ENCODE measurements at regions not wholly inside any gene's neighbourhood (a gene's known extent, or its start where the extent isn't known, plus 50 kb on each side); places are given as distances from the start of the nearest gene placed in this dataset.
"Not testable (repeated sequence)": the region's sequence is repeated elsewhere in the genome, so short reads cannot be mapped to it uniquely, and the experiment has no call there.

DNA sequence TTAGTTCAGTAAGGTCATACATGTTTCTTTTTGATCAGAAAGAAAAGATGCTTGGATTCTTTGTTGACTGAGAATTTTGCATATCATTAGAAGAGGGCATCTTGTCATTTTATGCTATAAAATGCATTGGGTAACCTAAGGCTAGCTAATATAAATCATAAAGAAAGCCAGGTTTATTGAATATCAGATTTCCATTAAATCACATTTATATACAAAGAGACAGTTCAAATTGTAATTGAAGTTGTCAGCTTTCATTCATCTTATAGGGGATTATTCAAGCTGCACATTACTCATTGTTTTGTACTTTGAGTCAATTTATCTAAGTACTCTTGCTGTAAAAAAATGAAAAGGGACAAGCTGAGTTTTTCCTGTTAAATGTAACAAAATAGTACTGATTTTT lies 259.1 kb upstream of the CDH12 start:
- TF ChIP-seq, protein P1, sequence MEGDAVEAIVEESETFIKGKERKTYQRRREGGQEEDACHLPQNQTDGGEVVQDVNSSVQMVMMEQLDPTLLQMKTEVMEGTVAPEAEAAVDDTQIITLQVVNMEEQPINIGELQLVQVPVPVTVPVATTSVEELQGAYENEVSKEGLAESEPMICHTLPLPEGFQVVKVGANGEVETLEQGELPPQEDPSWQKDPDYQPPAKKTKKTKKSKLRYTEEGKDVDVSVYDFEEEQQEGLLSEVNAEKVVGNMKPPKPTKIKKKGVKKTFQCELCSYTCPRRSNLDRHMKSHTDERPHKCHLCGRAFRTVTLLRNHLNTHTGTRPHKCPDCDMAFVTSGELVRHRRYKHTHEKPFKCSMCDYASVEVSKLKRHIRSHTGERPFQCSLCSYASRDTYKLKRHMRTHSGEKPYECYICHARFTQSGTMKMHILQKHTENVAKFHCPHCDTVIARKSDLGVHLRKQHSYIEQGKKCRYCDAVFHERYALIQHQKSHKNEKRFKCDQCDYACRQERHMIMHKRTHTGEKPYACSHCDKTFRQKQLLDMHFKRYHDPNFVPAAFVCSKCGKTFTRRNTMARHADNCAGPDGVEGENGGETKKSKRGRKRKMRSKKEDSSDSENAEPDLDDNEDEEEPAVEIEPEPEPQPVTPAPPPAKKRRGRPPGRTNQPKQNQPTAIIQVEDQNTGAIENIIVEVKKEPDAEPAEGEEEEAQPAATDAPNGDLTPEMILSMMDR (conservative IDR thresholded peaks at IDR 0.05), result no peak
- no peak overlapping the region for H3K27ac ChIP-seq

DNA sequence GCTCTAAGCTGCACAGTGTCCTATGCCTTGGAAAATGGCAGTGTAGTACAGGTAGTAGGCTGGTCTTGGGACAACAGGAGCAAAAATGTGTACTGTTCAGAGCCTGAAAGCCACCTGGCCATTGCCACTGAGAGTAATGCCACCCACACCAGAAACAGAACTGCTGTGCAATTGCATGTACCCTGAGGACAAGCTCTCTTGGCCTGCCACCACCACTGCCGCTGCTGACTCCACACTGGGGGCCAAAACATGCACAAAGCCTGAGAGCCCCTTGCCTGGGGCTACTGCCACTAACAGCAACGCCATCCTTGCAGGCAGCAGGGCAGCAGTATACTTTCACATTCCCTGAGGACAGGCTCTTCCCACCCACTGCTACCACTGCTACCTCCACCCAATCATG lies 251.9 kb upstream of the CDH12 start:
- TF ChIP-seq, protein P1 (conservative IDR thresholded peaks at IDR 0.05), result no peak

DNA sequence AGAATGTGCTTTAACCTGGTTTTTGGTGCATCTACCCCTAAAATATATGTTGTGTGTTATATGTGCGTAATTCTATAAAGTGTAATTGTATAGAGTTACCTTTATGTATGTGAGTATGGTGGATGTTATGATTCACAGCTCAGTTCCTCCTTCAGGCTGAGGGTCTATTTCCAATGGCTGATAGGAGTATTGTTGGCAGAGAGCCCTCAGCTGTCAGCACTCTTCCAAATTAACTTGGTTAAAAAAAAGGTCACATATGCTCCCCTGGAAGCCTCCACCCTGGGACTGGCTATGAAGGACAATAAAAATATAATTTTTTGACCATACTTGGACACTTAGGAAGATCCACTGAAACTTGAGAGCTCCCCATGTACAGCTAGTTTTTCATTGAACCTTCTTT lies 250.4 kb upstream of the CDH12 start:
- TF ChIP-seq, protein P1 (conservative IDR thresholded peaks at IDR 0.05), result no peak
- no peak overlapping the region for H3K27ac ChIP-seq

More for the DNA sequence above, 251.9 kb upstream of the CDH12 start:
- no peak overlapping the region for H3K27ac ChIP-seq

DNA sequence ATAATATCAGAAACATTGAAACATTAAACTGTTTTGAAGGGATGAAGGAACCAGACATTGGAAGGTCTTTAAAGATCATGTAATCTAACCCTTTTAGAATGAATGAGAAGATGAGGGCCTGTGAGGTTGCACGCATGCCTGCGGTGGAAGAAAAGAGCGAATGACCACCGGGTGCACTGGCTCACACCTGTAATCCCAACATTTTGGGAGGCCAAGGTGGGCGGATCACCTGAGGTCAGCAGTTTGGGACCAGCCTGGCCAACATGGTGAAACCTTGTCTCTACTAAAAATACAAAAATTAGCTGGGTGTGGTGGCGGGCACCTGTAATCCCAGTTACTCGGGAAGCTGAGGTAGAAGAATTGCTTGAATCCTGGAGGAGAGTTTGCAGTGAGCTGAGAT lies 242.3 kb upstream of the CDH12 start:
- H3K27ac ChIP-seq, result not testable (repeated sequence)

DNA sequence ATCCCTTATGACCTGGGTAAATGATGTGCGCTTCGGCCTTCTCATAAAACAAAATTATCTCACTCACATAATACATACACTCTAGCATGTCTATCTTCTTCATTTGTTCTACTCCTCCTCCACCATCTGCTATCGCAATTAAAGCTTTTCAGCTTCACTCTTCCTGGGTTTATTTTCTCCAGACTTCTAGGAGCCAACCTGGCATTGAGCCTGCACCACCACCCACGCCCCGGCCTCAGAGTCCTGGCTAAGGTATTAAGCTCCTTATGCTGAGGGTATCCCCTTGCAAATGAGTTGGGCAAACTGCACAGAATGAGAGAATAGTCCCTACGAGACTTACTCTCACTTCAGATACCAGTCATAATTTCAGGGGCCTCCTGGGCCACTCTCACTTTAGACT lies 236.1 kb upstream of the CDH12 start:
- TF ChIP-seq, protein P1 (conservative IDR thresholded peaks at IDR 0.05), result no peak

DNA sequence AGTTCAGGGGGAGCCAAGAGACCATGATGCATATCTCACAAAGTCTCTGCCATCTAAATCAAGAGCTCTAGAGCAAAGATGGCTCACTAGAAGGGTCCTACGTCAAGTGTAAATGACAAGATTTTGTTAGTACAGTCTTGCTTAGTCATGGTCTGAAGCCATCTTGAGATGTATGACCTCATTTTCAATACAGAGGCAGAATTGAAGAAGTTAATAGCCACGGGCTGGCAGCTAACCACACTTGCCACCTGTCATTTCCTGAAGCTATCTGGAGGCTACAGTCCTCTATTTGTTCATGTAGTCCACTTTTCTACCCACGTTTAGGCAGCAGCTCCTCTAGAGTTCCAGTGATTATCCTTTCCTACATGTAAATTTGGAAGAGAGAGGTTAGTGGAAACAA lies 231.7 kb upstream of the CDH12 start:
- no peak overlapping the region for H3K27ac ChIP-seq

More for the DNA sequence above, 236.1 kb upstream of the CDH12 start:
- H3K27ac ChIP-seq, result no peak overlapping the region

DNA sequence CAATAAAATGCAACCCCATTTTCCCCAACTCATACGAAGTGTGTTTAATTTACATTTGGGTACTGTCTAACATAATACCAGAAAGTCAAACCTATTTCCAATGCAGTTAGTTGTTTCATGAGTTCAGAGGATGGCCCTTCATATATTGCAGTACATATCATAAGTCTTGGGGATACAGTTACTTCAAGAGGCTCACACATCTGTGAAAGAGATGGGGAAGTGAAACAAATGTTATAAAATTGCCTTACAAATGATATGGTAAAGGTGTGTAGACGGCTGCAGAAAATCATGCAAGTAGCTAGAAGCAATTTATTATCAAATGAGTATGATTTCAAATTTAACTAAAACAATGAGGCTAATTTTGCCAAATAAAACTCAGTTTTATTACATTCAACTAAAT lies 219.0 kb upstream of the CDH12 start:
- TF ChIP-seq, protein P1 (conservative IDR thresholded peaks at IDR 0.05), result no peak
- no peak overlapping the region for H3K27ac ChIP-seq

More for the DNA sequence above, 231.7 kb upstream of the CDH12 start:
- TF ChIP-seq, protein P1 (conservative IDR thresholded peaks at IDR 0.05), result no peak

DNA sequence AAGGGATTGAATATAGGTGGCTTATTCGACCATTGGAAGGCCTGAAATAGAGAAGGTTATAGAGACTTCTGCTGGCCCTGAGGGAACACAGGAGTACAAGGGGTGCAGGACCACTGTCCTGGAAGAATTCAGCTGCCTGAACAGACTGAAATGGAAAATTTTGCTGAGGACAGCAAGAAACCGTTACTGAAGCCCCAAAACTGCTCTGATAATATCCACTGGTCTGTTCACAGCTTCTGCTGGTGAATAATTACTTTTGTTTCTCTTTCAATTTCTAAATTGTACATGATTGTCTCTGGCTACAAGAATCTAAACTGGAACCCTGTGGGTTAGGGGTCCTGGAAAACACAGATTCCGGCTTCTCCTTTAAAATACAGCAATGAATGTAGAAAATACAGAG lies 218.5 kb upstream of the CDH12 start:
- H3K27ac ChIP-seq, result no peak overlapping the region
- TF ChIP-seq, protein P1 (conservative IDR thresholded peaks at IDR 0.05), result no peak
